HTR-8/SVneo (cell line): ENCODE measurements at regions not wholly inside any gene's neighbourhood (a gene's known extent, or its start where the extent isn't known, plus 50 kb on each side); places are given as distances from the start of the nearest gene placed in this dataset.

Experiments used
- DNase-seq: peaks from one replicate; pipeline ENCODE4 v3.0.0; 2011; ENCODE audit warnings: low spot score, mixed read lengths; ENCODE audit not compliant: insufficient read length
- FAIRE-seq: peaks from 2 replicates; lab custom pipeline; 2011; peaks lifted over from hg19 to GRCh38; lab: Jason Lieb, UNC

- FAIRE-seq (no peak), DNase-seq (no peak)
Observed at GRCh38 chr16:5642436-5642835, 544.8 kb upstream of the EEF2KMT start.

DNA sequence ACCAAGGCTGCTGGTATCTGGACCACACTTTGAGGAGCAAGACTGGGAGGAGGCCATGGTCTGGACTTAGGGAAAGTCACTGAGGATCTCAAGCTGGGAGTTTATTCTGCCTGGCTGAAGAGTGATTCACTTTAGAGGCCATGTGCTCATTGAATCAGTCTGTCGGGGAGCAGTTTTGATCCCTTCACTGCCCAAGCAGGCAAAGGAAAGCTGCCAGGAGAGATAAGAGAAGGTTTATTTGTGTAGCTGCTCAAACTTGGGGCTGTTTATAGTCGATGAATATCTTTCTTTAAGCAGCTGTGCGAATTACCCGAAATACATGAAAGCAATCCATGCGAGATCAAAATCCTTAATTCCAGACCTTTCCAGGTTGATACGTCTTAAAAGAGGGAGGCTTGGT is 544.4 kb upstream of the EEF2KMT start:
- no peak for FAIRE-seq
- DNase-seq = no peak

DNA sequence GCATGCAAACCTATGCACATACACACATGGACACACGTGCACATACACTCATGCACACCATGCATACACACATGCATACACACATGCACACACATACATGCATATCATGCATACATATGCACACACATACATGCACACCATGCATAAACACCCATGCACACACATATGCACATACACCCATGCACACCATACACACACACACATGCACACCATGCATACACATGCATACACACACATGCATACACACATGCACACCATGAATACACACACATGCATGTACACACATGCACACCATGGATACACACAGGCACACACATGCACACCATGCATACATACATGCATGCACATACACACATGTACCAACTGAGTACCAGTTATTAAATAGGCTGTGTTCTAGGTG is 543.3 kb upstream of the EEF2KMT start:
- no peak for FAIRE-seq
- DNase-seq = no peak

DNA sequence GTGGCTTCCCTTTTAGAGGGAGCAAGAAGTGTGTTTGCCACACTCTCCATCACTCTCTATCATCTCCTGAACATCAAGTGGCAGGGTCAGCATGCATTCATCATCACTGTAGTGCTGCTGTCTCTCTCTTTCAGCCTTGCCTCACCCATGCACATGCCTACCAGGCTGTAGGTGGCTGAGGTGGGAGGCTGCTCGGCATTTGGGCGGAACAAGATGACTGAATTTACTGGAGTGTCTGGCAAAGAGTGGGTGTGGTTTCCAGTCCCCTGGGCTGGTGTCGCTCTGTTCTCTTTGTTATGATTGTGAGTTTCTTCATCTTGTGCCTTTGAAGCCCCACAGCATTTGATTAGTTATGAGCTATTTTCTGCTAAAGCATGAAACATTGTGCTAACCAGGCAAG is 541.9 kb upstream of the EEF2KMT start:
- FAIRE-seq = no peak
- no peak for DNase-seq

DNA sequence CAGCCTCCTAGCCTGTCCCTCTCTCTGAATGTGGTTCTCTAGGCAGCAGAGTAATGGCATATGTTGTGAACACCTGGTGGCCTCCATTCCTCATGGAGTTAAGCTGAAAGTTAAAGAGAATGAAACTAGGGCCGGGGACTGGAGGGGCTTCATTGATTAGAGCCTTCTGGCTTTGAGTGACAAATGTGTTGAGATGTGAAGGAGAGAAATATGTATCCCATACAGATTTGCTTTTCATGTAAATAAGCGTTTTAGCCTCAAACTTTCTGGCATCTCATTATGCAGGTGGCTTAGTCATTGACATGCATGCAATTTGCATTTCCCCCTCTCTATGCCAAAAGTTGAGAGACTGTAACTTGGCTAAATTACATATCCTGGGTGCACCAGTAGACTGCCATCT is 537.7 kb upstream of the EEF2KMT start:
- no peak for FAIRE-seq
- no peak for DNase-seq

- no peak for FAIRE-seq
Observed at GRCh38 chr16:5634666-5635180, 537.1 kb upstream of the EEF2KMT start.

DNA sequence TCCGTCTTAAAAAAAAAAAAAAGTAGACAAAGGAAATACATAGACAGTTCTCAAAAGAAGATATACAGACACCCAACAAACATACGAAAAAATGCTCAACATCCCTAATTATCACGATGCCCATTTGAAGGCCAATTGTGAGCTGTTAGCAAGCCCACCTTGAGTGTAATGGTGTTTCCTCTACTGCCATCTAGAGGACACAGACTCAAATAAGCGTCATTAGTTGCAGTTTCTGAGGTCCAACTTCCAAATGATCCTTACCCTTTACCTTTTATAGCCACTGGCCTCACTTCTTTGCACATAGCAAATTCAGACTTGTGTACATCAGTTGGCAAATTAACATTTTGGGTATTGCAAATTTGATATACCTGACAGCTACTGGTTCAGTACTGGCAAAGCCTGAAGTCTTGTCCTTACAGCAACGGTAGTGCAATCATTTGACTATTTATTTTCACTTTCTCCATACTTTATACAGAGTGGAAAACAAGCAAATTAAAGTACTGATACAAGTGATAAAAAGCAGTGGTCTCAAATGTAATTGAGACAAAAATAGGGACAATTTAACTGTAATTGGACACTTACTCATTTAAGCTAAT is 536.3 kb upstream of the EEF2KMT start:
- DNase-seq = peak; percentile 20
- no peak for FAIRE-seq

More at GRCh38 chr16:5634666-5635180, 537.1 kb upstream of the EEF2KMT start:
- no peak for DNase-seq

GRCh38 chr16:5622234-5622884 is 524.8 kb upstream of the EEF2KMT start:
- no peak for FAIRE-seq

GRCh38 chr16:5621826-5622225 is 524.2 kb upstream of the EEF2KMT start:
- FAIRE-seq = no peak
- no peak for DNase-seq

More at GRCh38 chr16:5622234-5622884, 524.8 kb upstream of the EEF2KMT start:
- DNase-seq = no peak

DNA sequence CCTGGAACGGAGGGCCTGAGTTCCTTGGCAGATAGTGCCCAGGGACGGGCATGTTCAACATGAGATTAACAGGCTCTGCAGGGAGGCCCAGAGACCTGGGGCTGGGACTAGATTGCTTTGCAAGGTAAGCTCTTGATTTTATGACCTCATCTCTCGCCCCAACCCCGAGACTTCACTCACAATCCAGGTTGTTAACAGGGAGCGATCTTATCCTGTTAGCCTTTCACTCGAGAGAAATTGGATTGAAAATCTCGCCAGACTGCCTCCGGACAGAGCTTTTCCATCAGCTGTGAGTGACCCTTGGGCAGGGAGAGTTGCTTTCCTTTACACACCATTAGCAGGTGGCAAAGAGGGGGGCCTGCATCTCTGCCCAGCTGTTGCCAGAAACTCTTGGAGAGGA is 521.7 kb upstream of the EEF2KMT start:
- DNase-seq = no peak
- no peak for FAIRE-seq

GRCh38 chr16:5616841-5617240 is 519.2 kb upstream of the EEF2KMT start:
- DNase-seq (no peak), FAIRE-seq (no peak)

DNA sequence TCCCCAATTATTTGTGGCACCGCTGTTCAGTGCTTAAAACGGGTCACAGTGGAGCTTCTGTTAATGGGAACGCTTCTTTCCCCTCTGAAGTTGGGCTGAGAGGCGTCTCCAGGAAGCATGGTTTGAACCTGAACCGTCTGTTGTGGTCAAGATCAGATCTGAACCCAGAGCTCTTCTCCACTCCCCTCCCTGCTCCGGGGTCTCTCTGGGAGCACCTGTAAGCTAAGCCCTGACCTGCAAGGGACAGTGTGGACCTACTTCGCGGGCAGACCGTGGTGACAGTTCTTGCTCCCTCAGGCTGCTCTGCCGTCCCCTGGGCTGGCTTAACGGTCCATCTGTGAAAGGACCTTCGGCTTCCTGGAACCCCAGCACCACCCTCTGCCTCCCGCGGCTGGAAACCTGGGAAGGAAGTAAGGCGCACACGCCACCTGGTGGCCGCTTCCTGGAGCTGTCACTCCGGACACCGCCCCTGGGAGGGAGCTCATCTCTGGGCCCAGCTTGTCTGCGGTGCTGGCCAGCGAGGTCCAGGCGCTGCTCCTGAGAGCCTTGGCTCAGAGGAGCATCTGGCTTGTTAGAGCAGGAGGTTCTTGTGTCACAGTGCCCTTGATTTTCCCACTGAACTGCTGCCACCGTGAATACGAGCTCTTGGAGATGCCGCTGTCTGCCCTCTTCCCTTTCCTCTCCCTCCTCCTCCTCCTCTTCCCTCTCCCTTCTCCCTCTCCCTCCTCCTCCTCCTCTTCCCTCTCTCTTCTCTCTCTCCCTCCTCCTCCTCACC is 518.5 kb upstream of the EEF2KMT start:
- DNase-seq = peak; percentile 17
- no peak for FAIRE-seq

- FAIRE-seq = no peak
- no peak for DNase-seq
Observed at GRCh38 chr16:5607169-5607568, 509.6 kb upstream of the EEF2KMT start.

DNA sequence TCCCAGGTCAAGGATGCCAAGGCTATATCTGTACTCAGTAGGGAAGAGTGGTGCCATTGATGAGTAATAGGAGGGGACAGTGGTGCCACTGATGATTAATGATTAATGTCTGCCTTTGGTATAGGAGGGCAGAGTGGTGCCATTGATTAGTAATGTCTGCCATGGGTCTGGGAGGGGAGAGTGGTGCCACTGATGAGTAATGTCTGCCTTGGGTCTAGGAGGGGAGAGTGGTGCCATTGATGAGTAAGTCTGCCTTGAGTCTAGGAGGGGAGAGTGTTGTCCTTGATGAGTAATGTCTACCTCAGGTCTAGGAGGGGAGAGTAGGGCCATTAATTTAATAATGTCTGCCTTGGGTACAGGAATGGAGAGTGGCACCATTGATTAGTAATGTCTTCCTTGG is 507.8 kb upstream of the EEF2KMT start:
- no peak for FAIRE-seq

GRCh38 chr16:5604770-5605169 is 507.2 kb upstream of the EEF2KMT start:
- FAIRE-seq = no peak
- DNase-seq = no peak

More for the DNA sequence above, 507.8 kb upstream of the EEF2KMT start:
- DNase-seq = no peak

DNA sequence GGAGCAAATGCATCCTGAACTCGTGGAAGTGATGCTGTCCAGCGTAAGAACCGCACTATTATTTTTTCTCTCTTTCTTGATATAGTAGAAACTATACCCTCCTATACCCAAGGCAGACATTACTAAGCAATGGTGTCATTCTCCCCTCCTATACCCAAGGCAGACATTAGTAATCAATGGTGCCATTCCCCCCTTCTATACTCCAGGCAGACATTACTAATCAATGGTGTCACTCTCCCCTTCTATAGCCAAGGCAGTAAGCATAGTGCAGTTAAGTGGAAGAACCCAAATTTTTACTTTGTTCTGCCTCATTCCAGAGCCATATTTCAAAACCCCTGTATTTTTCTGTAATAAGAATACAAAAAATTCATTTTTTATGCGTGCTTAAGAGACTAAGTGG is 506.2 kb upstream of the EEF2KMT start:
- no peak for DNase-seq
- FAIRE-seq = no peak

DNA sequence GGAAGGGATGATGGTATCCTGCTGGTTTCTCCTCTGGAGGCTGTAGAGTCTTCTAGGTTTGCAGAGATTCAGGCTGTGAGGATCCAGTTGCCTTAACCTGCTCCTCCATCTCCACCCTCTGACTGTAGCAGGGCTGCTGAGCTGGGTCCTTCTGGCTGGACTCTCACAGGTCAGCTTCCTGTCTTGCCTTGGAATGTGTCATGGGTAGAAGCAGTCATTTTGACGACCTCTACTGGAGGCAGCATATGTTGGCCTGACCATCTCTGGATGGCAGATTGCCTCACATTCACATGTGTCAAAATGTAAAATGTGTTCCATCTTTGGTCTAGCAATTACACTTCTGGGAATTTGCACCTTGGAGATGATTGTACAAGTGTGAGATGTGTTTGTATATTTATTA is 504.4 kb upstream of the EEF2KMT start:
- FAIRE-seq = no peak
- no peak for DNase-seq

DNA sequence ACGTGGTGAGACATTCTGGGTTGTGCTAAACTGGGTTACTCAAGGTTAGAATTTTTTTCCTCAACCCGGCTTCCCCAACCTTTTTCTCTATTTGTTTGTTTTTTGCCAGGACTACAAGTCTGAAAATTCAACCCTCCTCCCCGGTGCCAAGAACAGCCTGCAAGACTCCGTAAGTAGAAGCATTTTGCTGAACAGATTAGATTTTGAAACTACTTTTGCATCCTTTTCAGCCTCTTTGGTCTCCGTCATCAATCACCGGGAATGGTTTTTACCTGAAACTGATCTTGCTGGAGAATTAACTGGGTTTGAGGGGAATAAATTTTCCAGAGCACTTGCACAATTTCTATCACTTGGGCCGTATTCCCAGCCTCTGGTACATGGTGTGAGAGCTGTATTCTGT is 501.2 kb upstream of the EEF2KMT start:
- no peak for DNase-seq
- no peak for FAIRE-seq

- FAIRE-seq (no peak), DNase-seq (no peak)
Observed at GRCh38 chr16:5595849-5596248, 498.3 kb upstream of the EEF2KMT start.

- no peak for FAIRE-seq
Observed at GRCh38 chr16:5590416-5590815, 492.8 kb upstream of the EEF2KMT start.

DNA sequence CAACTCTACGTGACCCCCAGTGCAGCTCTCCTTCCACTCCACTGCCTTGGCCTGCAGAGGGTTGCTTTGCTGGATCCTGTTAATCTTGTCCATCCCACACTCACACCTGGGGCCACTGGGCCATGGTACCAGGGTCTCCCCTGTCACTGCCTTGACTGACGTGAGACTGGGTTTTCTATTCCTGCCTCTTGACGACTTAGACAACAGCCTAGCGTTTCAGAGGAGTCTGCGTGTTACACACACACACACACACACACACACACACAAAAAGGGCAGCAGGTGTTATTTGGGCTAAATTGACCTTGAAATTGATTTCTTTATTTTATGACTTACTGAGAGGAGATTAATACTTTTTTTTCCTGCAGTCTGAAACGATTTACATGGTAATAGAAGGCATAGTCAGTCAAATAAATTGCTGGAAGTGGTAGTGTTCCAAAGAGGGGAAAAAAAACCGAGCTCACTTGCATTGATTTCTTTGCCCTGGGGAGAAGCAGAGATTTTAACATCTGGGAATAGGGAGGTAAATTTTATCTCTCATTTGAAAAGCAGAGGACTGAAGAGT is 492.3 kb upstream of the EEF2KMT start:
- DNase-seq (no peak), FAIRE-seq (no peak)

More at GRCh38 chr16:5590416-5590815, 492.8 kb upstream of the EEF2KMT start:
- DNase-seq = no peak
